ENCODE measurements at regions not wholly inside any gene's neighbourhood (a gene's known extent, or its start where the extent isn't known, plus 50 kb on each side); places are given as distances from the start of the nearest gene placed in this dataset.

DNA sequence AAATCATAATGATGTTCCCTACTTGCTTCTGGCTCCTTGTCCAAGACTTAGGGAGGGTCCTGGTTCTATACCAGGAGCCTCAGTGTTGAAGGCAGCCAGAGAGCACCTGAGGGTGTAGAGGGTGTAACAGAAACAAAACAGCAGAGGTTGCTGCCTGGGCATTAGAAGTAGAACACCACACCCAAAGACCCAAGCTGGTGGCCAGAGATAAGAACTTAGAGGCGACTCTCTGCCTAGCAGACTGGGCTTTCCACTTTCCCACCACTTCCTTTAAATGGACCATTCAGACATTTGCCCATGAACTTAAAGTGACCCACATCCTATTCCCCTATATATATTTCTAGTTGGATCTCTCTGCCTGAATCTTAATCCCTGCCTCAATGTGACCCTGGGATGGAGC, 189.8 kb downstream of the KLF13 start (continued):
- TF ChIP-seq ZNF569 (CRISPR knock-in tag; IDR thresholded peaks at IDR 0.05; ENCODE audit: borderline replicate concordance) (no peak), CCDC6 (CRISPR knock-in tag; IDR thresholded peaks at IDR 0.05) (no peak), CENPT (CRISPR knock-in tag; IDR thresholded peaks at IDR 0.05; ENCODE audit: low read depth) (no peak), TBP (CRISPR knock-in tag; IDR thresholded peaks at IDR 0.05) (no peak)
- TF ChIP-seq, protein P1, sequence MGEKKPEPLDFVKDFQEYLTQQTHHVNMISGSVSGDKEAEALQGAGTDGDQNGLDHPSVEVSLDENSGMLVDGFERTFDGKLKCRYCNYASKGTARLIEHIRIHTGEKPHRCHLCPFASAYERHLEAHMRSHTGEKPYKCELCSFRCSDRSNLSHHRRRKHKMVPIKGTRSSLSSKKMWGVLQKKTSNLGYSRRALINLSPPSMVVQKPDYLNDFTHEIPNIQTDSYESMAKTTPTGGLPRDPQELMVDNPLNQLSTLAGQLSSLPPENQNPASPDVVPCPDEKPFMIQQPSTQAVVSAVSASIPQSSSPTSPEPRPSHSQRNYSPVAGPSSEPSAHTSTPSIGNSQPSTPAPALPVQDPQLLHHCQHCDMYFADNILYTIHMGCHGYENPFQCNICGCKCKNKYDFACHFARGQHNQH (CRISPR knock-in tag; IDR thresholded peaks at IDR 0.05): no peak

DNA sequence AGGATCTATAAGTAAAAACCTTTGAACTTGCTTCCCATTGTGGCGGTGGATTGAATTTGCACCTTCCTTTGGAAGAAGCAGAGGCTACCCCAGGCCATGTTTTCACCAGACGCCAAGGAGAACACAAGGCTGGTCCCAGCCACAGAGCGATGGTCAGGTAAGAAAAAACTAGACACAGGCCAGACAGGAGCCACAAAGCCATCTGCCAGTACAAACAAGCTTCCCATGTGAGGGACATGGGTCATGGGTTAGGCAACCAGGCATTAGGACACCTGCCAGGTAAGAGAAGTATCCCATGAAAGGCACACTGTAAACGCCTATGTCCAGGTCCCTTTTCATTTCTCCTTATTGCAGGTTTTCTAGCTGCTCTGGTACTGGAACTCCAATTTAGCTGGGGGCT, 190.2 kb downstream of the KLF13 start:
- ATAC-seq: no peak
- H3K4me2 ChIP-seq (ENCODE audit: low read depth, low read length): no peak overlapping the region
- H3K4me3 ChIP-seq (replicated peaks in 1 of 3; ENCODE audit: insufficient read depth in 1 of 3, low read depth in 2 of 3, low read length in 3 of 3): no peak overlapping the region
- H3K9me3 ChIP-seq (ENCODE audit: low read length): no peaks in the 10 kb centered on the region
- no peaks in the 10 kb centered on the region for H4K20me1 ChIP-seq (ENCODE audit: insufficient read depth, low read length)
- TF ChIP-seq ZNF460 (CRISPR knock-in tag; IDR thresholded peaks at IDR 0.05; ENCODE audit: borderline replicate concordance): no peak
- TF ChIP-seq, protein P2, sequence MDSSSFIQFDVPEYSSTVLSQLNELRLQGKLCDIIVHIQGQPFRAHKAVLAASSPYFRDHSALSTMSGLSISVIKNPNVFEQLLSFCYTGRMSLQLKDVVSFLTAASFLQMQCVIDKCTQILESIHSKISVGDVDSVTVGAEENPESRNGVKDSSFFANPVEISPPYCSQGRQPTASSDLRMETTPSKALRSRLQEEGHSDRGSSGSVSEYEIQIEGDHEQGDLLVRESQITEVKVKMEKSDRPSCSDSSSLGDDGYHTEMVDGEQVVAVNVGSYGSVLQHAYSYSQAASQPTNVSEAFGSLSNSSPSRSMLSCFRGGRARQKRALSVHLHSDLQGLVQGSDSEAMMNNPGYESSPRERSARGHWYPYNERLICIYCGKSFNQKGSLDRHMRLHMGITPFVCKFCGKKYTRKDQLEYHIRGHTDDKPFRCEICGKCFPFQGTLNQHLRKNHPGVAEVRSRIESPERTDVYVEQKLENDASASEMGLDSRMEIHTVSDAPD (CRISPR knock-in tag; IDR thresholded peaks at IDR 0.05): no peak
- TF ChIP-seq, protein P3, sequence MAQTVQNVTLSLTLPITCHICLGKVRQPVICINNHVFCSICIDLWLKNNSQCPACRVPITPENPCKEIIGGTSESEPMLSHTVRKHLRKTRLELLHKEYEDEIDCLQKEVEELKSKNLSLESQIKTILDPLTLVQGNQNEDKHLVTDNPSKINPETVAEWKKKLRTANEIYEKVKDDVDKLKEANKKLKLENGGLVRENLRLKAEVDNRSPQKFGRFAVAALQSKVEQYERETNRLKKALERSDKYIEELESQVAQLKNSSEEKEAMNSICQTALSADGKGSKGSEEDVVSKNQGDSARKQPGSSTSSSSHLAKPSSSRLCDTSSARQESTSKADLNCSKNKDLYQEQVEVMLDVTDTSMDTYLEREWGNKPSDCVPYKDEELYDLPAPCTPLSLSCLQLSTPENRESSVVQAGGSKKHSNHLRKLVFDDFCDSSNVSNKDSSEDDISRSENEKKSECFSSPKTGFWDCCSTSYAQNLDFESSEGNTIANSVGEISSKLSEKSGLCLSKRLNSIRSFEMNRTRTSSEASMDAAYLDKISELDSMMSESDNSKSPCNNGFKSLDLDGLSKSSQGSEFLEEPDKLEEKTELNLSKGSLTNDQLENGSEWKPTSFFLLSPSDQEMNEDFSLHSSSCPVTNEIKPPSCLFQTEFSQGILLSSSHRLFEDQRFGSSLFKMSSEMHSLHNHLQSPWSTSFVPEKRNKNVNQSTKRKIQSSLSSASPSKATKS (CRISPR knock-in tag; IDR thresholded peaks at IDR 0.05): no peak
- TF ChIP-seq, protein P4, sequence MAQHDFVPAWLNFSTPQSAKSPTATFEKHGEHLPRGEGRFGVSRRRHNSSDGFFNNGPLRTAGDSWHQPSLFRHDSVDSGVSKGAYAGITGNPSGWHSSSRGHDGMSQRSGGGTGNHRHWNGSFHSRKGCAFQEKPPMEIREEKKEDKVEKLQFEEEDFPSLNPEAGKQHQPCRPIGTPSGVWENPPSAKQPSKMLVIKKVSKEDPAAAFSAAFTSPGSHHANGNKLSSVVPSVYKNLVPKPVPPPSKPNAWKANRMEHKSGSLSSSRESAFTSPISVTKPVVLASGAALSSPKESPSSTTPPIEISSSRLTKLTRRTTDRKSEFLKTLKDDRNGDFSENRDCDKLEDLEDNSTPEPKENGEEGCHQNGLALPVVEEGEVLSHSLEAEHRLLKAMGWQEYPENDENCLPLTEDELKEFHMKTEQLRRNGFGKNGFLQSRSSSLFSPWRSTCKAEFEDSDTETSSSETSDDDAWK (CRISPR knock-in tag; IDR thresholded peaks at IDR 0.05): no peak
- TF ChIP-seq, protein P5, sequence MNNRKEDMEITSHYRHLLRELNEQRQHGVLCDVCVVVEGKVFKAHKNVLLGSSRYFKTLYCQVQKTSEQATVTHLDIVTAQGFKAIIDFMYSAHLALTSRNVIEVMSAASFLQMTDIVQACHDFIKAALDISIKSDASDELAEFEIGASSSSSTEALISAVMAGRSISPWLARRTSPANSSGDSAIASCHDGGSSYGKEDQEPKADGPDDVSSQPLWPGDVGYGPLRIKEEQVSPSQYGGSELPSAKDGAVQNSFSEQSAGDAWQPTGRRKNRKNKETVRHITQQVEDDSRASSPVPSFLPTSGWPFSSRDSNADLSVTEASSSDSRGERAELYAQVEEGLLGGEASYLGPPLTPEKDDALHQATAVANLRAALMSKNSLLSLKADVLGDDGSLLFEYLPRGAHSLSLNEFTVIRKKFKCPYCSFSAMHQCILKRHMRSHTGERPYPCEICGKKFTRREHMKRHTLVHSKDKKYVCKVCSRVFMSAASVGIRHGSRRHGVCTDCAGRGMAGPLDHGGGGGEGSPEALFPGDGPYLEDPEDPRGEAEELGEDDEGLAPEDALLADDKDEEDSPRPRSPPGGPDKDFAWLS (CRISPR knock-in tag; IDR thresholded peaks at IDR 0.05; ENCODE audit: borderline replicate concordance): no peak
- TF ChIP-seq RORA (CRISPR knock-in tag; IDR thresholded peaks at IDR 0.05): no peak
- TF ChIP-seq NFYB (CRISPR knock-in tag; IDR thresholded peaks at IDR 0.05): no peak
- TF ChIP-seq CBFB (CRISPR knock-in tag; IDR thresholded peaks at IDR 0.05): no peak
- TF ChIP-seq, protein P6, sequence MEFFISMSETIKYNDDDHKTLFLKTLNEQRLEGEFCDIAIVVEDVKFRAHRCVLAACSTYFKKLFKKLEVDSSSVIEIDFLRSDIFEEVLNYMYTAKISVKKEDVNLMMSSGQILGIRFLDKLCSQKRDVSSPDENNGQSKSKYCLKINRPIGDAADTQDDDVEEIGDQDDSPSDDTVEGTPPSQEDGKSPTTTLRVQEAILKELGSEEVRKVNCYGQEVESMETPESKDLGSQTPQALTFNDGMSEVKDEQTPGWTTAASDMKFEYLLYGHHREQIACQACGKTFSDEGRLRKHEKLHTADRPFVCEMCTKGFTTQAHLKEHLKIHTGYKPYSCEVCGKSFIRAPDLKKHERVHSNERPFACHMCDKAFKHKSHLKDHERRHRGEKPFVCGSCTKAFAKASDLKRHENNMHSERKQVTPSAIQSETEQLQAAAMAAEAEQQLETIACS (CRISPR knock-in tag; IDR thresholded peaks at IDR 0.05): no peak
- H2AFZ ChIP-seq (ENCODE audit: low read length): no peak overlapping the region
- POLR2A ChIA-PET: no interaction called here
- H3K9ac ChIP-seq (ENCODE audit: insufficient read depth, low read depth, low read length): no peak overlapping the region
- CTCF ChIA-PET (ENCODE audit: low intra/inter-chr PET ratio, low total read pairs): no interaction called here
- no peaks in the 10 kb centered on the region for H3K79me2 ChIP-seq (ENCODE audit: insufficient read depth, low read length)
- no peaks in the 10 kb centered on the region for H3K27me3 ChIP-seq (ENCODE audit: control insufficient read depth in 1 of 2, insufficient read depth in 2 of 2, low read length in 2 of 2)
- FAIRE-seq: no peak
- DNase-seq (ENCODE audit: low spot score): no peak
- intact Hi-C loops (cut with micrococcal nuclease; ENCODE audit: unreplicated experiment): no loop called here
- in situ Hi-C loops (cut with HindIII; ENCODE audit: extremely low pct_ligation_motif_present, low pct_unique_long_range_greater_than_20kb): no loop called here
- H3K36me3 ChIP-seq (replicated peaks in 1 of 2; ENCODE audit: control insufficient read depth in 1 of 2, insufficient read depth in 2 of 2, low read length in 2 of 2): no peaks in the 10 kb centered on the region
- no peak overlapping the region for H3K27ac ChIP-seq (ENCODE audit: extremely low read length, insufficient read depth, low read length)
- no peaks in the 10 kb centered on the region for H3K4me1 ChIP-seq (ENCODE audit: insufficient read depth, low read length)
- WGBS (ENCODE audit: low lambda C conversion rate): 25% methylated on average over 2 of the region's 4 CpGs
- BruUV-seq (replicated peaks): no TSS peak

Measured in HepG2 (cell line).